ENCODE measurements at regions not wholly inside any gene's neighbourhood (a gene's known extent, or its start where the extent isn't known, plus 50 kb on each side); places are given as distances from the start of the nearest gene placed in this dataset.

DNA sequence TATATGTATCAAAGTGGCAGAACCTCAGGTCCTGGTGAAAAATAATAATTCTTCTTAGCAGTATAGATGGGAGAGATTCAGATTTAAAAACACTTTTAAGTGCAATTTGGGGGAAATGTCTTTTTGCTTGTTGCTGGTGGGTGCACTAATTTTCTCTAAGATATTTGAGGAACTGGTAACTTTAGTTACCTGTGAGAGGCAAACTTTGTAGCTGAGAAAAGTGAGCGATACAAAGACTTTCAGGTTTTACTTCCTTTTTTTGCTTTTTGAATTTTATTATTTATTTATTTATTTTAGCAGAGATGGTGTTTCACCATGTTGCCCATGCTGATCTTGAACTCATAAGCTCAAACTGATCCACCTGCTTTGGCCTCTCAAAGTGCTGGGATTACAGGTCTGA is 303.1 kb upstream of the PTGER4 start:
- Histone ChIP-seq H3K4me3 (ENCODE audit: insufficient read depth, low read depth, low read length) (no peak overlapping the region), H3K4me1 (ENCODE audit: control insufficient read depth, insufficient read depth, low read length) (no peaks in the 10 kb centered on the region), H3K27ac (ENCODE audit: insufficient read depth, low read depth, low read length, poor library complexity, severe bottlenecking) (no peak overlapping the region), H3K9me3 (ENCODE audit: control insufficient read depth, low read length) (no peaks in the 10 kb centered on the region), H3K27me3 (ENCODE audit: control insufficient read depth, insufficient read depth, low read length, poor library complexity, severe bottlenecking) (no peaks in the 10 kb centered on the region), H3K36me3 (ENCODE audit: control insufficient read depth, insufficient read depth, low read length) (no peaks in the 10 kb centered on the region)
- 100% methylated on average over 1 of the region's 1 CpG for WGBS, 2 experiments

DNA sequence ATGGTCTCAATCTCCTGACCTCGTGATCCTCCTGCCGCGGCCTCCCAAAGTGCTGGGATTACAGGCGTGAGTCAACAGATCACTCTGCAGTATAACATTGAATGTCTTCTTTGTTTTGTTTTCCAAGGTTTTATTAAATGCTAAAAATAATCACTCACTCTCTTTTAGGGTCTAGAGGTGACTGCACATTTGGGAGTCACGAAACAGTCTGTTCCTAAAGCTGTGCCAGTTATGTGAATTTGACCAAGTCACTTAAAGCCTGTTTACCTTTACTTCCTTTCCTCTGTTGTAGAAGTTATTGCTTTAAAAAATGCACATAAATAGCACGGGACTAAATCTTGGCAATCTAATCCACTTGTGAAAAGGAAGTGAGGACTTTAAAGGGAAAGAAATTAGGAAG is 304.9 kb upstream of the PTGER4 start:
- Histone ChIP-seq H3K9me3 (ENCODE audit: control insufficient read depth, low read length) (no peaks in the 10 kb centered on the region), H3K4me3 (ENCODE audit: insufficient read depth, low read depth, low read length) (no peak overlapping the region), H3K27ac (ENCODE audit: insufficient read depth, low read depth, low read length, poor library complexity, severe bottlenecking) (no peak overlapping the region), H3K36me3 (ENCODE audit: control insufficient read depth, insufficient read depth, low read length) (no peaks in the 10 kb centered on the region), H3K4me1 (ENCODE audit: control insufficient read depth, insufficient read depth, low read length) (no peaks in the 10 kb centered on the region), H3K27me3 (ENCODE audit: control insufficient read depth, insufficient read depth, low read length, poor library complexity, severe bottlenecking) (no peaks in the 10 kb centered on the region)
- 93 to 96% methylated on average over 6 of the region's 6 CpGs for WGBS, 2 experiments

DNA sequence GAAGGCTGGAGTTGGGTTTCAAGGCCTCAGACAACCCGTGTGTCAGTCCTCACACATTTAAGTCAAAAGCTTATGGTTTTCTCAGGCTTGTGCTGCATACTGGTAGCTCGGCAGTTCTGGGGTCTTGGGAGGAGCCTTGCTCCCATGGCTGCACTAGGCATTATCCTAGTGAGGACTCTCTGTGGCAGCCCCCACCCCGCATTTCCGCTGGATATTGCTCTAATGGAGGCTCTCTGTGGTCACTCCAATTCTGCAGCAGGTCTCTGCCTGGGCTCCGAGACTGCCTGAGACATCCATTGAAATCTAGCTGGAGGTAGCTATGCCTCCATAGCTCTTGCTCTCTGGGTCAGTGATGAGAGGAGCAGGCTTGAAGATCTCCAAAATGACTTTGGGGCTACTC is 311.5 kb upstream of the PTGER4 start:
- WGBS, 2 experiments: 95 to 99% methylated on average over 5 of the region's 5 CpGs
- no peak overlapping the region for H3K4me3 ChIP-seq (ENCODE audit: insufficient read depth, low read depth, low read length)
- no peaks in the 10 kb centered on the region for H3K4me1 ChIP-seq (ENCODE audit: control insufficient read depth, insufficient read depth, low read length)
- no peak overlapping the region for H3K27ac ChIP-seq (ENCODE audit: insufficient read depth, low read depth, low read length, poor library complexity, severe bottlenecking)
- H3K27me3 ChIP-seq (ENCODE audit: control insufficient read depth, insufficient read depth, low read length, poor library complexity, severe bottlenecking): no peaks in the 10 kb centered on the region
- H3K9me3 ChIP-seq (ENCODE audit: control insufficient read depth, low read length): no peaks in the 10 kb centered on the region
- no peaks in the 10 kb centered on the region for H3K36me3 ChIP-seq (ENCODE audit: control insufficient read depth, insufficient read depth, low read length)

DNA sequence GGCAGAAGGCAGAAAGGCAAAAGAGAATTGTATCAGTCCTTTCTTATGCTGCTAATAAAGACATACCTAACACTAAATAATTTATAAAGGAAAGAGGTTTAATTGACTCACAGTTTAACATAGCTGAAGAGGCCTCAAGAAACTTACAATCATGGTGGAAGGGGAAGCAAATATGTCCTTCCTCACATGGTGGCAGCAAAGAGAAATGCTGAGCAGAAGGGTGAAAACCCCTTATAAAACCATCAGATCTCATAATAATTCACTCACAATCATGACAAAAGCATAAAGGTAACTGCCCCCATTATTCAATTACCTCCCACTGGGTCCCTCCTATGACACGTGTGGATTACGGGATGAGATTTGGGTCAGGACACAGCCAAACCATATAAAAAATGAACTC is 312.5 kb upstream of the PTGER4 start:
- H3K36me3 ChIP-seq (ENCODE audit: control insufficient read depth, insufficient read depth, low read length): no peaks in the 10 kb centered on the region
- WGBS, 2 experiments: 94 to 96% methylated on average over 2 of the region's 2 CpGs
- H3K27me3 ChIP-seq (ENCODE audit: control insufficient read depth, insufficient read depth, low read length, poor library complexity, severe bottlenecking): no peaks in the 10 kb centered on the region
- H3K4me3 ChIP-seq (ENCODE audit: insufficient read depth, low read depth, low read length): no peak overlapping the region
- no peaks in the 10 kb centered on the region for H3K9me3 ChIP-seq (ENCODE audit: control insufficient read depth, low read length)
- H3K4me1 ChIP-seq (ENCODE audit: control insufficient read depth, insufficient read depth, low read length): no peaks in the 10 kb centered on the region
- H3K27ac ChIP-seq (ENCODE audit: insufficient read depth, low read depth, low read length, poor library complexity, severe bottlenecking): no peak overlapping the region

DNA sequence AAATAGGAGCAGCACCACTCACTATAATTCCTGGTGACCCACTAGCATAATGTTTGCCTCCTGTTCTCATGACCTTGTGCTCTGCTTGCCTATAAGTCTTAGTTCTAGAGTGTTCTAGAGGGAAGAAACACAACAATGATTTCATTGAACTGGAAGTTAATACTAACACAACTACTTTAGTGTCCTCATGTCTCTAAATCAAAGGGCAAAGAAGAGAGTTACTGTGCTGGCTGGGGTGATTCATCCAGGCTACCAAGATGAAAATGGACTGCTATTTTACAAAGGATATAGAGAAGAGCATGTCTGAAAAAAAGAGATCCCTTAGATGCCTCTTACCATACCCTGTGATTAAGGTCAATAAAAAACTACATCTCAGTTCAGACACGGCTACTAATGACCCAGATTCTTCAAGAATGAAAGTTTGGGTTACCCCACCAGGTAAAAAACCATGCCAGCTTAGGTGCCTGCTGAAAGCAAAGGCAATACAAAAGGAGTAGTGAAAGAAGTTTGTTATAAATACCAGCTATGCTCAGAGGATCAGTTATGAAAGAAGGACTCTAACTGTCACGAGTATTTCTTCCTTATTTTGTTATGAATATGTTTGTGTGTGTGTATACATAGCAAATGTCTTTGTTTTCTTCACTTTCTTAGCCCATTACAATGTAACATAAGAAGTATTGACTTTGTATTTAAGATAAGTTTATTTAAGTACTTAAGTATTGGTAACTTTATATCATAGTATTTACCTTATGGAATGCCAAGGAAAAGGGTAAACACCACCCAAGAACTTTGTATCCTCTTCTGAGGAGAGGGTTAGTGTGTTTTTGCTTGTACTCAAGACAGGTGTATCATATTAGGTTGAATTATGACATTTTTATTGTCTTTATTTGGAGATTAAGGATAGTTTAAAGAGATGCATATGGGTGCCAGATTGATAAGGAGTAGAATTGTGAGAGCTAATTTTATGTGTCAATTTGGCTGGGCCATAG is 314.1 kb upstream of the PTGER4 start:
- no peak overlapping the region for H3K4me3 ChIP-seq (ENCODE audit: insufficient read depth, low read depth, low read length)
- no peaks in the 10 kb centered on the region for H3K27me3 ChIP-seq (ENCODE audit: control insufficient read depth, insufficient read depth, low read length, poor library complexity, severe bottlenecking)
- H3K4me1 ChIP-seq (ENCODE audit: control insufficient read depth, insufficient read depth, low read length): peaks cover under 1% of the 10 kb centered on the region
- no peaks in the 10 kb centered on the region for H3K9me3 ChIP-seq (ENCODE audit: control insufficient read depth, low read length)
- no peaks in the 10 kb centered on the region for H3K36me3 ChIP-seq (ENCODE audit: control insufficient read depth, insufficient read depth, low read length)
- WGBS, 2 experiments: 92 to 94% methylated on average over 2 of the region's 2 CpGs
- H3K27ac ChIP-seq (ENCODE audit: insufficient read depth, low read depth, low read length, poor library complexity, severe bottlenecking): no peak overlapping the region

GRCh38 chr5:40364441-40364840 is 315.3 kb upstream of the PTGER4 start:
- Histone ChIP-seq H3K9me3 (ENCODE audit: control insufficient read depth, low read length) (no peaks in the 10 kb centered on the region), H3K36me3 (ENCODE audit: control insufficient read depth, insufficient read depth, low read length) (no peaks in the 10 kb centered on the region), H3K27me3 (ENCODE audit: control insufficient read depth, insufficient read depth, low read length, poor library complexity, severe bottlenecking) (no peaks in the 10 kb centered on the region), H3K27ac (ENCODE audit: insufficient read depth, low read depth, low read length, poor library complexity, severe bottlenecking) (no peak overlapping the region), H3K4me3 (ENCODE audit: insufficient read depth, low read depth, low read length) (no peak overlapping the region), H3K4me1 (ENCODE audit: control insufficient read depth, insufficient read depth, low read length) (peaks cover 3% of the 10 kb centered on the region)
- 89 to 93% methylated on average over 3 of the region's 3 CpGs for WGBS, 2 experiments

- H3K27ac ChIP-seq (ENCODE audit: insufficient read depth, low read depth, low read length, poor library complexity, severe bottlenecking): no peak overlapping the region
- 83 to 100% methylated on average over 2 of the region's 2 CpGs for WGBS, 2 experiments
- no peaks in the 10 kb centered on the region for H3K9me3 ChIP-seq (ENCODE audit: control insufficient read depth, low read length)
- no peaks in the 10 kb centered on the region for H3K36me3 ChIP-seq (ENCODE audit: control insufficient read depth, insufficient read depth, low read length)
- no peaks in the 10 kb centered on the region for H3K27me3 ChIP-seq (ENCODE audit: control insufficient read depth, insufficient read depth, low read length, poor library complexity, severe bottlenecking)
- H3K4me3 ChIP-seq (ENCODE audit: insufficient read depth, low read depth, low read length): no peak overlapping the region
- peaks cover 3% of the 10 kb centered on the region for H3K4me1 ChIP-seq (ENCODE audit: control insufficient read depth, insufficient read depth, low read length)
Observed at GRCh38 chr5:40361378-40361777, 318.3 kb upstream of the PTGER4 start.

- Histone ChIP-seq H3K4me1 (ENCODE audit: control insufficient read depth, insufficient read depth, low read length) (peaks cover 3% of the 10 kb centered on the region), H3K9me3 (ENCODE audit: control insufficient read depth, low read length) (no peaks in the 10 kb centered on the region), H3K36me3 (ENCODE audit: control insufficient read depth, insufficient read depth, low read length) (no peaks in the 10 kb centered on the region), H3K27ac (ENCODE audit: insufficient read depth, low read depth, low read length, poor library complexity, severe bottlenecking) (no peak overlapping the region), H3K27me3 (ENCODE audit: control insufficient read depth, insufficient read depth, low read length, poor library complexity, severe bottlenecking) (no peaks in the 10 kb centered on the region), H3K4me3 (ENCODE audit: insufficient read depth, low read depth, low read length) (no peak overlapping the region)
- 61 to 69% methylated on average over 2 of the region's 2 CpGs for WGBS, 2 experiments
Observed at GRCh38 chr5:40360685-40361084, 319.0 kb upstream of the PTGER4 start.

- WGBS, 2 experiments: 100% methylated on average over 1 of the region's 2 CpGs
- Histone ChIP-seq H3K4me1 (ENCODE audit: control insufficient read depth, insufficient read depth, low read length) (peaks cover 3% of the 10 kb centered on the region), H3K36me3 (ENCODE audit: control insufficient read depth, insufficient read depth, low read length) (no peaks in the 10 kb centered on the region), H3K9me3 (ENCODE audit: control insufficient read depth, low read length) (no peaks in the 10 kb centered on the region), H3K4me3 (ENCODE audit: insufficient read depth, low read depth, low read length) (no peak overlapping the region), H3K27ac (ENCODE audit: insufficient read depth, low read depth, low read length, poor library complexity, severe bottlenecking) (no peak overlapping the region), H3K27me3 (ENCODE audit: control insufficient read depth, insufficient read depth, low read length, poor library complexity, severe bottlenecking) (no peaks in the 10 kb centered on the region)
Observed at GRCh38 chr5:40359832-40360231, 319.9 kb upstream of the PTGER4 start.

- 88% methylated on average over 1 of the region's 1 CpG; no CpG with 5 or more reads in 1 of the 2 experiments for WGBS, 2 experiments
- no peak overlapping the region for H3K27ac ChIP-seq (ENCODE audit: insufficient read depth, low read depth, low read length, poor library complexity, severe bottlenecking)
- no peaks in the 10 kb centered on the region for H3K36me3 ChIP-seq (ENCODE audit: control insufficient read depth, insufficient read depth, low read length)
- H3K27me3 ChIP-seq (ENCODE audit: control insufficient read depth, insufficient read depth, low read length, poor library complexity, severe bottlenecking): no peaks in the 10 kb centered on the region
- H3K9me3 ChIP-seq (ENCODE audit: control insufficient read depth, low read length): no peaks in the 10 kb centered on the region
- H3K4me1 ChIP-seq (ENCODE audit: control insufficient read depth, insufficient read depth, low read length): peaks cover 3% of the 10 kb centered on the region
- no peak overlapping the region for H3K4me3 ChIP-seq (ENCODE audit: insufficient read depth, low read depth, low read length)
Observed at GRCh38 chr5:40359093-40359492, 320.6 kb upstream of the PTGER4 start.

Measured in ectodermal cell (in vitro differentiated cells).